Liver (tissue), 8 donors: ENCODE measurements at regions not wholly inside any gene's neighbourhood (a gene's known extent, or its start where the extent isn't known, plus 50 kb on each side); places are given as distances from the start of the nearest gene placed in this dataset.

Experiments
- DNase-seq: peaks from one replicate; pipeline ENCODE4 v3.0.0-alpha.2; 2017; ENCODE audit warnings: low spot score
- H3K27ac ChIP-seq, 2 donors: one replicate each; pipeline ENCODE4 v1.7.0; 2013; ENCODE audit warnings: inconsistent platforms in 2 of 2, low read length in 2 of 2, control low read depth in 1 of 2, low read depth in 1 of 2, mild to moderate bottlenecking in 1 of 2
- H3K27me3 ChIP-seq, 4 donors: one replicate each; pipeline versions ENCODE4 v1.6.1 to v1.7.0; 2013; ENCODE audit warnings: low read length in 3 of 4, inconsistent platforms in 1 of 4, mild to moderate bottlenecking in 1 of 4, moderate library complexity in 1 of 4; ENCODE audit not compliant: control insufficient read depth in 4 of 4, insufficient read depth in 4 of 4
- H3K36me3 ChIP-seq, 4 donors: one replicate each; pipeline versions ENCODE4 v1.6.1 to v1.7.0; 2013; ENCODE audit warnings: low read length in 3 of 4, mild to moderate bottlenecking in 3 of 4, low read depth in 1 of 4, moderate library complexity in 1 of 4; ENCODE audit not compliant: control insufficient read depth in 4 of 4, insufficient read depth in 3 of 4
- H3K4me1 ChIP-seq, 4 donors: one replicate each; pipeline versions ENCODE4 v1.6.1 to v1.7.0; 2013; ENCODE audit warnings: low read length in 3 of 4, mild to moderate bottlenecking in 3 of 4, moderate library complexity in 1 of 4; ENCODE audit not compliant: control insufficient read depth in 4 of 4, insufficient read depth in 4 of 4
- H3K4me3 ChIP-seq, 3 donors: one replicate each; pipeline versions ENCODE4 v1.6.1 to v1.7.0; 2013; ENCODE audit warnings: low read length in 3 of 3, control low read depth in 1 of 3, low read depth in 1 of 3, mild to moderate bottlenecking in 1 of 3
- H3K9ac ChIP-seq, 2 donors: one replicate each; pipeline ENCODE4 v1.7.0; 2013; ENCODE audit warnings: low read length in 2 of 2, mild to moderate bottlenecking in 2 of 2, moderate library complexity in 2 of 2, control low read depth in 1 of 2, low read depth in 1 of 2
- H3K9me3 ChIP-seq, 4 donors: one replicate each; pipeline versions ENCODE4 v1.6.1 to v1.7.0; 2013; ENCODE audit warnings: low read length in 3 of 4; ENCODE audit not compliant: control insufficient read depth in 4 of 4
- ATF3 ChIP-seq: IDR thresholded peaks from 2 replicates; pipeline ENCODE4 v1.6.1; 2016; ENCODE audit warnings: antibody characterized with exemption
- CTCF ChIP-seq: fragments of 150-350 bp; IDR thresholded peaks from 2 replicates; pipeline ENCODE4 v1.5.1; 2017; ENCODE audit warnings: improper control_type of control experiment, low read depth, low read length; ENCODE audit not compliant: missing input control
- EGR1 ChIP-seq, 2 donors: IDR thresholded peaks; 2 replicates each; pipeline ENCODE4 v1.6.1; 2016 to 2018; ENCODE audit warnings: antibody characterized with exemption in 2 of 2, low read depth in 2 of 2
- FOXA1 ChIP-seq: IDR thresholded peaks from 2 replicates; pipeline ENCODE4 v1.6.1; 2016; ENCODE audit warnings: antibody characterized with exemption
- FOXA2 ChIP-seq: IDR thresholded peaks from 2 replicates; pipeline ENCODE4 v1.6.1; 2016; ENCODE audit warnings: antibody characterized with exemption
- GABPA ChIP-seq, 2 donors: IDR thresholded peaks in 1 of 2; conservative IDR thresholded peaks in 1 of 2; 2 replicates each; pipeline ENCODE4 v1.6.1; 2016; ENCODE audit warnings: antibody characterized with exemption in 2 of 2, mild to moderate bottlenecking in 1 of 2, moderate library complexity in 1 of 2
- HNF4A ChIP-seq, 2 donors: conservative IDR thresholded peaks; 2 replicates each; pipeline ENCODE4 v1.6.1; 2016; ENCODE audit warnings: antibody characterized with exemption in 2 of 2, mild to moderate bottlenecking in 2 of 2
- HNF4G ChIP-seq: IDR thresholded peaks from 2 replicates; pipeline ENCODE4 v1.6.1; 2016; ENCODE audit warnings: antibody characterized with exemption
- JUND ChIP-seq, 2 donors: IDR thresholded peaks; 2 replicates each; pipeline ENCODE4 v1.6.1; 2016; ENCODE audit warnings: antibody characterized with exemption in 2 of 2
- MAX ChIP-seq: IDR thresholded peaks from 2 replicates; pipeline ENCODE4 v1.6.1; 2016; ENCODE audit warnings: antibody characterized with exemption
- NR2F2 ChIP-seq: IDR thresholded peaks from 2 replicates; pipeline ENCODE4 v1.6.1; 2016; ENCODE audit warnings: antibody characterized with exemption
- RAD21 ChIP-seq, 2 donors: IDR thresholded peaks; 2 replicates each; pipeline ENCODE4 v1.6.1; 2016; ENCODE audit warnings: antibody characterized with exemption in 2 of 2, mild to moderate bottlenecking in 2 of 2
- REST ChIP-seq: IDR thresholded peaks from 2 replicates; pipeline ENCODE4 v1.6.1; 2016; ENCODE audit warnings: antibody characterized with exemption, mild to moderate bottlenecking
- RXRA ChIP-seq, 2 donors: IDR thresholded peaks; 2 replicates each; pipeline ENCODE4 v1.6.1; 2017 to 2018; ENCODE audit warnings: antibody characterized with exemption in 2 of 2, mild to moderate bottlenecking in 1 of 2
- SP1 ChIP-seq: IDR thresholded peaks from 2 replicates; pipeline ENCODE4 v1.6.1; 2018; ENCODE audit warnings: antibody characterized with exemption, mild to moderate bottlenecking
- TAF1 ChIP-seq: conservative IDR thresholded peaks from 2 replicates; pipeline ENCODE4 v1.6.1; 2016; ENCODE audit warnings: antibody characterized with exemption, mild to moderate bottlenecking
- YY1 ChIP-seq: IDR thresholded peaks from 2 replicates; pipeline ENCODE4 v1.6.1; 2016; ENCODE audit warnings: antibody characterized with exemption, mild to moderate bottlenecking
- ZBTB33 ChIP-seq: IDR thresholded peaks from 2 replicates; pipeline ENCODE4 v1.6.1; 2016; ENCODE audit warnings: antibody characterized with exemption
- WGBS: extraction: QIAGEN DNeasy Blood & Tissue Kit; methylation state at CpG from one replicate; pipeline ENCODE4 v1.1.7; 2013; 5-methylcytosine and 5-hydroxymethylcytosine counted together
- donor health status: healthy.
- donor health status: healthy.
- donor health status: healthy.
- donor health status: healthy.
- donor health status: healthy.

- TF ChIP-seq MAX: no peak
- TF ChIP-seq HNF4G: no peak
- no peak for TF ChIP-seq CTCF
Measured at GRCh38 chr16:55398762-55399161, 74.8 kb downstream of the IRX6 start (continued).

- H3K36me3 ChIP-seq: no peaks in the 10 kb centered on the region
- no peak overlapping the region for H3K27ac ChIP-seq
- peaks cover 0 to 3% (median 0%) of the 10 kb centered on the region in 4 donors for H3K27me3 ChIP-seq
- 82% methylated on average over 5 of the region's 5 CpGs for WGBS
- H3K9me3 ChIP-seq: no peaks in the 10 kb centered on the region
- H3K4me1 ChIP-seq: no peaks in the 10 kb centered on the region
- TF ChIP-seq FOXA2: no peak
- TF ChIP-seq YY1: no peak
- no peak for TF ChIP-seq HNF4G
- no peak for TF ChIP-seq NR2F2
- TF ChIP-seq GABPA (IDR thresholded peaks at IDR 0.05 in 1 of 2, conservative IDR thresholded peaks at IDR 0.05 in 1 of 2): no peak
- no peak for TF ChIP-seq SP1
- no peak for TF ChIP-seq EGR1 (IDR thresholded peaks at IDR 0.05; ENCODE audit: low read depth in 2 of 2)
- no peak for TF ChIP-seq MAX
- no peak for TF ChIP-seq TAF1
- TF ChIP-seq HNF4A (conservative IDR thresholded peaks at IDR 0.05): no peak
- TF ChIP-seq FOXA1: no peak
- no peak for TF ChIP-seq ATF3
- no peak for TF ChIP-seq REST
- no peak for TF ChIP-seq ZBTB33
- no peak for TF ChIP-seq JUND (IDR thresholded peaks at IDR 0.05)
- no peak for TF ChIP-seq CTCF
- TF ChIP-seq RAD21 (IDR thresholded peaks at IDR 0.05): no peak
- no peak for TF ChIP-seq RXRA (IDR thresholded peaks at IDR 0.05)
- no peak for DNase-seq
- no peak overlapping the region for H3K9ac ChIP-seq
- H3K4me3 ChIP-seq: no peak overlapping the region
Measured at GRCh38 chr16:55399911-55400310, 75.9 kb downstream of the IRX6 start.
